Head of caudate nucleus (tissue), 42 donors: ENCODE measurements at regions not wholly inside any gene's neighbourhood (a gene's known extent, or its start where the extent isn't known, plus 50 kb on each side); places are given as distances from the start of the nearest gene placed in this dataset.

Source experiments
- DNase-seq, 42 donors: peaks; one replicate each; pipeline versions ENCODE4 v3.0.0 to v3.0.0-alpha.2; 2020 to 2021; ENCODE audit warnings: mixed read lengths in 7 of 42
- intact Hi-C: fragments of 100-400 bp; cut with DNase I; formaldehyde crosslinking; loops from one replicate; pipeline ENCODE4 v1.15.0; 2022

DNA sequence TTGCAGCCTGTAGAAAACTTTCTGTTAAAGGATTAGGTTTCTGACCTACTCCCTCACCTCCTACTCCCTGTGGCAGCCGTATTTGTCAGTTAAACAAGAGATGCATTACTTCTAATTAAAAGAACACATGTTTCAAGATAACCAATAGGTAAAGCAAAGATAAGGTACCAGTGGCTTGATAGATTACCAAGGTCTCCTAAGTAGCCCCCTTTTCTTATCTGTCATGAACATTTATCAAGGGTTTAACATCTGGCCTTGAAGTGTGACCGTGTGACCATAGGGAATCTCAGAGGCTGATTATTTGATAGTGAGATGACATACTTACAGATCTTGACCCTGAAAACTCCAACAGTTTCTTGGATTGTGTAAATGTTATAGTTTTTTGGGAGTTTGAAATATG lies 764.0 kb upstream of the EDIL3 start:
- intact Hi-C loops, result no loop called here
- no peak for DNase-seq

GRCh38 chr5:85159395-85159794 lies 774.7 kb upstream of the EDIL3 start:
- intact Hi-C loops, result no loop called here
- DNase-seq, result no peak

- intact Hi-C loops, result no loop called here
- DNase-seq, result no peak
Observed at GRCh38 chr5:85168474-85168873, 783.8 kb upstream of the EDIL3 start.

- intact Hi-C loops, result no loop called here
- DNase-seq, result no peak
Observed at GRCh38 chr5:85170183-85170582, 785.5 kb upstream of the EDIL3 start.

DNA sequence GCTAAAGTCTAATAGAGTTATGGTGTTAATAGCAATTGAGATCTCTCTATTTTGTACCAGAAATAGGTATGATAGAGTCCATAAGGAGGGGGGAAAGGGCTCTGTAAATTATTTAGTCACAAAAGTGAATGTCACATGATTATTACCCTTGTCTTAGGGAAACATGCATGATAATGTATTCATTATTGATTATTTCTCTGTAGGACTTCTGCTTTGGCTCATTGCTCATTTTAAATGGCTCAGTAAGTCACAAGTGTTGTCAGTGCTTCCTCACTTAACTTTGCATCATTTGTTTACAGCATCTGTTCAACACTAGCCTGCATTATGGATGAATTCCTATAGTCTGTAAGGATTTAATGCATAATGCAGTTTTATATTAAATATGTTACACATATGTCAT lies 788.8 kb upstream of the EDIL3 start:
- intact Hi-C loops, result no loop called here
- no peak for DNase-seq

- intact Hi-C loops, result no loop called here
- no peak for DNase-seq
Observed at GRCh38 chr5:85182344-85182743, 797.7 kb upstream of the EDIL3 start.

DNA sequence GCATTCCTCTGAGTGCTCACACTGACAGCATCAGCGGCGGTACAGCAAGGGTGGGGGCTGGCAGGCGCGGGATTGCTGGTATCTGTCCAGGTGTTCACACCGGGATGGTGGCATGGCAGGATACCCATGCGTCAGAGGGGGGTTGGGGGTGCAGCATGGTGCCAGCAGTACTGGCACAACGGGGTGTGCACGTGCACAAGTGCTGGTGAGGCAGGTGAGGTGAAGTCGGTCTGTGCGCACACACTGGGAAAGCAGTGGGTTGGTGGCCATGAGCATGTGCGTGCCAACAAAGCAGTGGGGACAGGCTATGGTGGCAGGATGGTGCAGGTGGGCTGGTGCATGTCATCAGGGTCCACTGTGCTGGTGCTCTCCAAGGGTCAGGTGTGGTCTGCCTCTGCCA lies 819.6 kb upstream of the EDIL3 start:
- DNase-seq, result no peak
- intact Hi-C loops, result no loop called here

GRCh38 chr5:85205430-85205829 lies 820.8 kb upstream of the EDIL3 start:
- DNase-seq, result no peak
- intact Hi-C loops, result no loop called here

DNA sequence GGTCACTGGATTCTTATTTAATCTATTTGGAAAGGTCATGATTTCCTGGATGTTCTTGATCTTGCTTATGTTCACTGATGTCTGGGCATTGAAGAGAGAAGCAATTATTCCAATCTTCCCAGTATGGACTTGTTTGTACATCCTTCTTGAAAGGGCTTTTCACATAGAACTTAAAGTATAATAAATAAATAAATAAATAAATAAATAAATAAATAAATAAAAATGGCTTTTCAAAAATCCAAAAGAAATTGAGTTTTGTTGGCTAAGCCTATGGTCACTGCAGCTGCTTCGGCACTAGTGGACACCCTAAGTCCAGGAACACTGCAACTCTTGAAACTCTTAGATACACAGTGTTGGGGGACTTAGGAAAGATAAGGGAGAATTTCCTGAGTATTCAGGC lies 840.7 kb upstream of the EDIL3 start:
- DNase-seq, result no peak
- intact Hi-C loops, result no loop called here

GRCh38 chr5:85249204-85249603 lies 864.5 kb upstream of the EDIL3 start:
- intact Hi-C loops, result no loop called here
- no peak for DNase-seq

GRCh38 chr5:85263125-85263524 lies 878.4 kb upstream of the EDIL3 start:
- intact Hi-C loops, result no loop called here
- DNase-seq, result no peak

GRCh38 chr5:85266692-85267091 lies 882.0 kb upstream of the EDIL3 start:
- no peak for DNase-seq
- intact Hi-C loops, result no loop called here

- no peak for DNase-seq
- intact Hi-C loops, result no loop called here
Observed at GRCh38 chr5:85268194-85268593, 883.5 kb upstream of the EDIL3 start.

DNA sequence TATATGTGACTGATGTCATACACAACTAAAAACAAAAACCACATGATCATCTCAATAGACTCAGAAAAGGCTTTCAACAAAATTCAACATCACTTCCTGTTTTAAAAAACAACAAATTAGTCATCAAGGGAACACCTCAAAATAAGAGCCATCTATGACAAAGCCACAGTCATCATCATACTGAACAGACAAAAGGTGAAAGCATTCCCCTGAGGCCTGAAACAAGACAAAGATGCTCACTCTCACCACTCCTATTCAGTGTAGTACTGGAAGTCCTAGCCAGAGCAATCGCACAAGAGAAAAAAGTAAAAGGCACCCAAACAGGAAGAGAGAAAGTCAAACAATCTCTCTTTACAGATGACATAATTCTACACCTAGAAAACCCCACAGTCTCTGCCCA lies 893.5 kb upstream of the EDIL3 start:
- intact Hi-C loops, result no loop called here
- DNase-seq, result no peak

DNA sequence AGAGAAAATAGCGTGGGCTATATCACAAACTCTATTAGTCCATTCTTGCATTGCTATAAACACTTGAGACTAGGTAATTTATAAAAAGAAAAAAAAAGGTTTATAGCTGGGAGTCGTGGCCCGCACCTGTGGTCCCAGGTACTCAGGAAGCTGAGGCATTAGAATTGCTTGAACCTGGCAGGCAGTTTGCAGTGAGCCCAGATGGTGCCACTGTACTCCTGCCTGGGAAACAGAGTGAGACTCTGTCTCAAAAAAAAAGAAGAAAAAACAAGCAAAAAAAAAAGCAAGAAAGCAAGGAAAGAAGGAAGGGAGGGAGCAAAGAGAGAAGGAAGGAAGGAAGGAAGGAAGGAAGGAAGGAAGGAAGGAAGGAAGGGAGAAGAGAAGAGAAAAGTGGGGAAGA lies 904.2 kb upstream of the EDIL3 start:
- no peak for DNase-seq
- intact Hi-C loops, result no loop called here

DNA sequence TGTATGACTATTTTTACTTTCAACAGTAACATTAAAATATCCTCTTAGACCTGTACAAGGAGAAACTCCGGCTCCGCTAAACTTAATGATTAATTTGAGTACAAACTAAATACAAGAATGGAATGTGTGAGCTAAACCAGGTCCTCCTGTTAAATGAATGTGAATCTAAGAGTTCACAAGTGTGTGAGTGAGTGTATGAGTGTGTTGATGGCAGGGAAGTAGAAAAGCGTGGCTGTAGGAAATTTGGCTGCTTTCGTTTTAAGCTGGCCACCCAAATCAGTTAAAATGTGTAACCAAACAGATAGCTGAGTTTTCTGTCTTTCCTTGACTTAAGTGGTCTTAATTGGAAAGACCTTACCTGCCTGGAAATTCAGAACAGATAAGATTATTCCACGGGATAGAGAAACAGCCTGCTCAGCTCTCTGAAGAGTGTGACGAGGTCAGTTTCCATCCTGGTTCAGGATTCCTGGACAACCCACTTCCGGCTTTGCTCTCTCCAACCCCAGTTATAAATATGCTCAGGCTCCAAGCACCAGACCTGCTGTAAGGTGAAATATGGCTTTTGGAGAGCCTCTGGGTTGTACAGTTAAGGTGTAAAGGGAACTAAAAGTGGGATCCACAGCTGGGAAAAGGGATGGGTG lies 908.6 kb upstream of the EDIL3 start:
- intact Hi-C loops, result no loop called here
- DNase-seq, result no peak

- intact Hi-C loops, result no loop called here
- DNase-seq, result no peak
Observed at GRCh38 chr5:85304524-85304923, 919.8 kb upstream of the EDIL3 start.

GRCh38 chr5:85305766-85306165 lies 921.1 kb upstream of the EDIL3 start:
- no peak for DNase-seq
- intact Hi-C loops, result no loop called here

- intact Hi-C loops, result no loop called here
- no peak for DNase-seq
Observed at GRCh38 chr5:85311536-85311935, 926.9 kb upstream of the EDIL3 start.

DNA sequence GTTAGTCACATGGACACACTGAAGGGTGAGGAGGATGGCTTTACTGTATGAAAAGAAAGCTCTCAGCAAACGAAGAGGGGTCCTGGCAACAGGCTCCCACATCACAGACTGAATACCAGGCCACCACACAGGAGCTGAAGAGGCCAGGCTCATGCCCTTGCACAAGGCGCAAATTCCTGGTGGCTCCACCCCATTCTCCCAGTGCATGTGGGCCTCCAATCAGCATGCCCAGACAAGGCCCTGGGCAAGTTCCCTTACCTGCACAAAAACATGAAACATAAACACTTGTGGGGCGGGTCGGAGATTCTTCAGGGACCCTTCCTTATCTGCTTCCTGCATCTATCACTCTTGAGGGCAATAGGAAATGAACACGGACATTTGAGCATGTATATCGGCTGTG lies 935.8 kb upstream of the EDIL3 start:
- no peak for DNase-seq
- intact Hi-C loops, result no loop called here

DNA sequence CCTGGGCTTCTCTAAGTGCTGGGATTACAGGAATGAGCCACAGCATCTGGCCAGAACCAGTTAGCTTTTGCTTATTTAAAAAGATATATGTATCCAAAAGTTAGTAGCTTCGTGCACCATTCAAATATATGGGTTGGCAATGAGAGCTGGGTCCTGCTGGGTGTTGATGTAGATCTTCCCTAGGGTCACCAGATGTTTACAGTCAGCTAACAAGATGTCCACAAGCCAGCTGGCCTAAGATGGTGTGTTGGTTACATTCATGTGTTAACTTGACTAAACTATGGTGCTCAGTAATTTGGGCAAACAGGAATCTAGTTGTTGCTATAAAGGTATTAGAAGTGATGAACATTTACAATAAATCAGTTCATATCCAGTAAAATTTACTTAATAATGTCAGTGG lies 948.6 kb upstream of the EDIL3 start:
- no peak for DNase-seq
- intact Hi-C loops, result no loop called here

- no peak for DNase-seq
- intact Hi-C loops, result no loop called here
Observed at GRCh38 chr5:85337435-85337834, 952.8 kb upstream of the EDIL3 start.
